ENCODE measurements at regions not wholly inside any gene's neighbourhood (a gene's known extent, or its start where the extent isn't known, plus 50 kb on each side); places are given as distances from the start of the nearest gene placed in this dataset.

DNA sequence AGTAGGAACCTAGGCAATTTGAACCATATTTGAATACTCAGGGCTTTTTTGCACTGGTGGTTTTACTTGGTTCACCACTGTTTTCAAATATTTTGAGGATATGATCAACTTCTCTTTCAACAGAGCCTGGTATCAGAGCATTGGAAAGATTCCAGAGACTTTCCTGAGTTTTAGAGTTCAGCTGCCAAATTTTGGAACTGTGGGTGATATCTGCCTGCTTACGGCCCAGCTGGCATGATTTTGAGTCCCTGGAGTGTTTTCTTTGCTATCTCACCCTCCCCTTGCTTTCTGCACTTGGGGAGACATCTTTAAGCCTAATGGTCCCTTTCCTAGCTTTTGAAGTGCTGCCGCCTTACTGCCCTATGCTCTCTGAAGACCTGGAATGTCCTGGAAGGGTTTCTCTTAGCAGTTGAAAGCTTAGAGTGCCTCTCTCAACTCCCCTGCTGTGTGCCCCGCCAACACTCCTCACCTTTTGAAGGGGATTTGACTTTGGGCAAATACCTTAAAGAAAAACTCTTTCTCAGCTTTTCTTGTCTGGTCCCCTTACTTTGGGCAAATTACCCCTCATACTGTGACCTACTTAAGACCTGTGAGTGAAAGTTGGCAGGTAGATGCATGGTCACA, 539.1 kb downstream of the MFSD1 start:
- intact Hi-C loops (cut with DNase I): no loop called here
- no peak for DNase-seq
- Histone ChIP-seq H3K4me1 (replicated peaks in 1 of 2) (no peaks in the 10 kb centered on the region), H3K36me3 (replicated peaks in 1 of 2) (no peaks in the 10 kb centered on the region), H3K9me3 (replicated peaks in 1 of 3) (no peaks in the 10 kb centered on the region), H3K4me3 (no peak overlapping the region), H3K27me3 (no peaks in the 10 kb centered on the region), H3K27ac (no peak overlapping the region)
- TF ChIP-seq POLR2A (IDR thresholded peaks at IDR 0.05): no peak
- TF ChIP-seq CTCF (IDR thresholded peaks at IDR 0.05): no peak
- WGBS, 4 donors: 34 to 49% (median 38%) methylated on average over 3 of the region's 3 CpGs

DNA sequence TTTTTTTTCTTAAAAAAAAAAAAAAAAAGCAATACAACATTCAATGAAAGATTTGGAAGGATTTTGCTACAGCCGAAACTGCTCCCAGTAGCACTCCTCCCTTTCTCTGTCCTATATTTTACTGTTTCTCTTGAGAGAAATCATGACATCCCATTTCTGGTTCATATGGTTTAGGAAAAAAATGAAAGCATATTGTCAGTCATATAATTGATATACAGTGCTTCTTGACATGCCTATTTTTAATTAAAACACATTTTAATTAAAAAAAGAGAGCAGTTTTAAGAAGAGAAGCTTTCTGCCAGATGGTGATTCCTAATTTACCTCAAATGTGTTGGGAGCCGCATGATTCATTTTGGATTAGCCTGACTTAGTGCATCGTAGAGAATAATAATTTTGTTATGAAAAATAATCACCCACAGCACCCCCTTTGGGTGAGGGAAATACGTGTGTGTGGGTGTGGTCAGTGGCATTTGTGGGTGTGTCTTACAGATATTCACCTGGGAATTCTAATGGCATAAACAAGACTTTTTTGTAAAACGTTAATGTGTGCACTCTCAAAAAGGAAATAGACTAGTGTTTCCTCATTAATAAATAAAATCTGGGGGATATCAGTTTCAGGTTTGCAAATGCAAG, 544.5 kb downstream of the MFSD1 start:
- Histone ChIP-seq H3K4me3 (no peak overlapping the region), H3K27me3 (no peaks in the 10 kb centered on the region), H3K9me3 (replicated peaks in 1 of 3) (no peaks in the 10 kb centered on the region), H3K4me1 (replicated peaks in 1 of 2) (no peaks in the 10 kb centered on the region), H3K36me3 (replicated peaks in 1 of 2) (no peaks in the 10 kb centered on the region), H3K27ac (no peak overlapping the region)
- WGBS, 4 donors: 68 to 75% (median 73%) methylated on average over 5 of the region's 5 CpGs
- DNase-seq: no peak
- TF ChIP-seq CTCF (IDR thresholded peaks at IDR 0.05) (no peak), POLR2A (IDR thresholded peaks at IDR 0.05) (no peak)
- intact Hi-C loops (cut with DNase I): no loop called here

- TF ChIP-seq CTCF (IDR thresholded peaks at IDR 0.05) (no peak), POLR2A (IDR thresholded peaks at IDR 0.05) (no peak)
- Histone ChIP-seq H3K27me3 (no peaks in the 10 kb centered on the region), H3K4me1 (replicated peaks in 1 of 2) (no peaks in the 10 kb centered on the region), H3K4me3 (no peak overlapping the region), H3K9me3 (replicated peaks in 1 of 3) (no peaks in the 10 kb centered on the region), H3K27ac (no peak overlapping the region), H3K36me3 (replicated peaks in 1 of 2) (no peaks in the 10 kb centered on the region)
- no peak for DNase-seq
- 69 to 86% (median 77%) methylated on average over 3 of the region's 3 CpGs for WGBS, 4 donors
- intact Hi-C loops (cut with DNase I): no loop called here
Observed at GRCh38 chr3:159348431-159348830, 546.6 kb downstream of the MFSD1 start.

DNA sequence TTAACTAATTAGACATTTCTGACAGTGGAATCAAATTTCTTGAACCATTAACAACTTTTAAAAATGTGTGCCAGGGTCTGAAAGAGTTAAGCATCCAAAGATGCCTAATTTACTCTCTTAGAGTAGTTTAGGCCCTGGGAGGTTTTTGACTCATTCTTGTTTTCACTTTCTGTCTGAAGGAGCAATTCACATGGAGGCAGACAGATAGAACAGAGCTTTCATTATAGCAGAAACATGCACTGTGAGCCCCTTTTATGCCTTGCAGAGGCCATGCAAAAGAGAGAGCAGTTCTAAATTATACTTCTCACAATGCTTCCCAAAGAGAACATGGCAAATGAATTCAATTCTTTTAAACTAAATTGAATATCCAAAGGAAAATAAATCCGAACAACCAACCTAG, 554.8 kb downstream of the MFSD1 start:
- 63 to 82% (median 68%) methylated on average over 1 of the region's 1 CpG for WGBS, 4 donors
- H3K4me1 ChIP-seq (replicated peaks in 1 of 2): no peaks in the 10 kb centered on the region
- H3K36me3 ChIP-seq (replicated peaks in 1 of 2): no peaks in the 10 kb centered on the region
- DNase-seq: no peak
- no peaks in the 10 kb centered on the region for H3K9me3 ChIP-seq (replicated peaks in 1 of 3)
- H3K27ac ChIP-seq: no peak overlapping the region
- no peaks in the 10 kb centered on the region for H3K27me3 ChIP-seq
- TF ChIP-seq CTCF (IDR thresholded peaks at IDR 0.05): no peak
- no peak for TF ChIP-seq POLR2A (IDR thresholded peaks at IDR 0.05)
- intact Hi-C loops (cut with DNase I): no loop called here
- H3K4me3 ChIP-seq: no peak overlapping the region

Data from adrenal gland (tissue), 9 donors.